Activated CD4-positive, alpha-beta T cell treated with anti-CD3 and anti-CD28 coated beads for 24 hours (primary cell): ENCODE measurements at regions not wholly inside any gene's neighbourhood (a gene's known extent, or its start where the extent isn't known, plus 50 kb on each side); places are given as distances from the start of the nearest gene placed in this dataset.

Experiments used
- DNase-seq, 2 donors: peaks; one replicate each; pipeline ENCODE4 v3.0.0-alpha.2; 2020; ENCODE audit warnings: low read depth in 2 of 2

GRCh38 chr1:2971101-2971501, 50.2 kb upstream of the ACTRT2 start:
- DNase-seq: no peak
